ENCODE measurements at regions not wholly inside any gene's neighbourhood (a gene's known extent, or its start where the extent isn't known, plus 50 kb on each side); places are given as distances from the start of the nearest gene placed in this dataset.

GRCh38 chr1:55836086-55836485 lies 620.9 kb upstream of the USP24 start:
- TF ChIP-seq CTCF (IDR thresholded peaks at IDR 0.05; ENCODE audit: insufficient read depth, low read length) (no peak), POLR2AphosphoS5 (IDR thresholded peaks at IDR 0.05; ENCODE audit: low read depth) (no peak)
